ENCODE measurements at regions not wholly inside any gene's neighbourhood (a gene's known extent, or its start where the extent isn't known, plus 50 kb on each side); places are given as distances from the start of the nearest gene placed in this dataset.

- Histone ChIP-seq H3K36me3 (replicated peaks in 1 of 2) (no peaks in the 10 kb centered on the region), H3K27me3 (no peaks in the 10 kb centered on the region), H3K4me3 (no peak overlapping the region), H3K4me1 (replicated peaks in 1 of 2) (no peaks in the 10 kb centered on the region), H3K9me3 (replicated peaks in 1 of 3) (no peaks in the 10 kb centered on the region), H3K27ac (no peak overlapping the region)
- no peak for DNase-seq
- no peak for TF ChIP-seq POLR2A (IDR thresholded peaks at IDR 0.05)
- no peak for TF ChIP-seq CTCF (IDR thresholded peaks at IDR 0.05)
- 81 to 88% (median 84%) methylated on average over 2 of the region's 2 CpGs for WGBS, 4 donors
- intact Hi-C loops (cut with DNase I) = no loop called here
Observed at GRCh38 chr6:103280417-103280816, 1579.3 kb downstream of the HACE1 start.

- H3K27me3 ChIP-seq = no peaks in the 10 kb centered on the region
- intact Hi-C loops (cut with DNase I) = no loop called here
- DNase-seq = no peak
- H3K4me1 ChIP-seq (replicated peaks in 1 of 2) = no peaks in the 10 kb centered on the region
- WGBS, 4 donors = 73 to 95% (median 87%) methylated on average over 1 of the region's 1 CpG
- no peak overlapping the region for H3K27ac ChIP-seq
- no peak overlapping the region for H3K4me3 ChIP-seq
- TF ChIP-seq POLR2A (IDR thresholded peaks at IDR 0.05) (no peak), CTCF (IDR thresholded peaks at IDR 0.05) (no peak)
- no peaks in the 10 kb centered on the region for H3K9me3 ChIP-seq (replicated peaks in 1 of 3)
- no peaks in the 10 kb centered on the region for H3K36me3 ChIP-seq (replicated peaks in 1 of 2)
Observed at GRCh38 chr6:103277936-103278335, 1581.8 kb downstream of the HACE1 start.

- peak in 1 of 6 experiments; percentile 8 for TF ChIP-seq CTCF (IDR thresholded peaks at IDR 0.05)
- no peak for TF ChIP-seq POLR2A (IDR thresholded peaks at IDR 0.05)
- intact Hi-C loops (cut with DNase I) = no loop called here
- no peaks in the 10 kb centered on the region for H3K4me1 ChIP-seq (replicated peaks in 1 of 2)
- WGBS, 4 donors = 23 to 48% (median 37%) methylated on average over 1 of the region's 1 CpG
- no peaks in the 10 kb centered on the region for H3K27me3 ChIP-seq
- H3K36me3 ChIP-seq (replicated peaks in 1 of 2) = no peaks in the 10 kb centered on the region
- no peaks in the 10 kb centered on the region for H3K9me3 ChIP-seq (replicated peaks in 1 of 3)
- no peak for DNase-seq
- no peak overlapping the region for H3K27ac ChIP-seq
- H3K4me3 ChIP-seq = no peak overlapping the region
Observed at GRCh38 chr6:103273048-103273447, 1586.7 kb downstream of the HACE1 start.

- no peak overlapping the region for H3K27ac ChIP-seq
- no peak for DNase-seq
- no peaks in the 10 kb centered on the region for H3K36me3 ChIP-seq (replicated peaks in 1 of 2)
- intact Hi-C loops (cut with DNase I) = no loop called here
- H3K4me3 ChIP-seq = no peak overlapping the region
- TF ChIP-seq POLR2A (IDR thresholded peaks at IDR 0.05) = no peak
- TF ChIP-seq CTCF (IDR thresholded peaks at IDR 0.05) = no peak
- no peaks in the 10 kb centered on the region for H3K4me1 ChIP-seq (replicated peaks in 1 of 2)
- WGBS, 4 donors = 57 to 63% (median 62%) methylated on average over 2 of the region's 2 CpGs
- no peaks in the 10 kb centered on the region for H3K27me3 ChIP-seq
- no peaks in the 10 kb centered on the region for H3K9me3 ChIP-seq (replicated peaks in 1 of 3)
Observed at GRCh38 chr6:103269581-103269980, 1590.1 kb downstream of the HACE1 start.
